Astrocyte of the cerebellum (primary cell): ENCODE measurements at regions not wholly inside any gene's neighbourhood (a gene's known extent, or its start where the extent isn't known, plus 50 kb on each side); places are given as distances from the start of the nearest gene placed in this dataset.

ENCODE experiments used
- DNase-seq: peaks from one replicate; pipeline ENCODE4 v3.0.0-alpha.2; 2011; ENCODE audit warnings: low read depth
- H3K4me3 ChIP-seq: 2 replicates; pipeline ENCODE4 v1.5.1; 2011; ENCODE audit warnings: mild to moderate bottlenecking, low read depth, low read length, moderate library complexity
- CTCF ChIP-seq: IDR thresholded peaks from 2 replicates; pipeline ENCODE4 v1.5.1; 2012; ENCODE audit warnings: low read length, low read depth, moderate library complexity, mild to moderate bottlenecking; ENCODE audit errors: missing control alignments
- in situ Hi-C: cut with HindIII; loops from 2 replicates; pipeline ENCODE4 v1.10.0; 2017; ENCODE audit warnings: low sequenced_read_pairs

GRCh38 chr1:4292861-4293260, 361.5 kb upstream of the AJAP1 start:
- in situ Hi-C loops, result no loop called here

GRCh38 chr1:4298361-4299083, 355.9 kb upstream of the AJAP1 start:
- no peak overlapping the region for H3K4me3 ChIP-seq
- in situ Hi-C loops, result no loop called here
- no peak for TF ChIP-seq CTCF
- no peak for DNase-seq

More at GRCh38 chr1:4292861-4293260, 361.5 kb upstream of the AJAP1 start:
- no peak overlapping the region for H3K4me3 ChIP-seq
- no peak for TF ChIP-seq CTCF
- no peak for DNase-seq

- H3K4me3 ChIP-seq, result no peak overlapping the region
- in situ Hi-C loops, result no loop called here
- no peak for DNase-seq
- no peak for TF ChIP-seq CTCF
Measured at GRCh38 chr1:4301007-4301406, 353.4 kb upstream of the AJAP1 start.

GRCh38 chr1:4303303-4303702, 351.1 kb upstream of the AJAP1 start:
- DNase-seq, result no peak
- TF ChIP-seq CTCF, result no peak
- H3K4me3 ChIP-seq, result no peak overlapping the region
- in situ Hi-C loops, result no loop called here

- no peak for DNase-seq
- in situ Hi-C loops, result no loop called here
- TF ChIP-seq CTCF, result no peak
- no peak overlapping the region for H3K4me3 ChIP-seq
Measured at GRCh38 chr1:4305526-4306301, 348.7 kb upstream of the AJAP1 start.

GRCh38 chr1:4306559-4307467, 347.6 kb upstream of the AJAP1 start:
- no peak overlapping the region for H3K4me3 ChIP-seq
- TF ChIP-seq CTCF, result no peak
- in situ Hi-C loops, result no loop called here
- DNase-seq, result no peak
